ENCODE measurements at regions not wholly inside any gene's neighbourhood (a gene's known extent, or its start where the extent isn't known, plus 50 kb on each side); places are given as distances from the start of the nearest gene placed in this dataset.

DNA sequence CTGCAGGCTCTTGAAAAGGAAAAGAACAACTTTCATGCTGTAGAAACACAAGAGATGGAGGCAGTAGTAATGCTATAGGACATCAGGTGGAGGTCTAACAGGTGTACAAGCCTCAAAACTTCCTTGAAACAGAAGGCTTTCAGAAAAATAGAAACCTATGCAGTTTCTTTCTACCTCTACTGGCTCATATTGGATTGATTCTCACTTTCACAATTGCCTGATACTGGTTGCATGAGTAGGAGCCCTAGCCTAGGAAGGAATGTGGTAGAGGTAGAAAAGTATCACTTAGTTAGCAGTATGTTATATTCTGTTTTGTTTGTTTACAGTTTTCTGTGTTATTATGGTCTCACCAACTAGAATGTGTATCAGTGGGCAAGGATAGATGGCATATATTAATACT, 175.4 kb upstream of the GORAB start:
- Histone ChIP-seq H2BK5ac (ENCODE audit: low read depth, low read length) (no peak overlapping the region), H3K27me3 (replicated peaks in 1 of 4; ENCODE audit: control insufficient read depth in 3 of 4, extremely low read depth in 1 of 4, insufficient read depth in 3 of 4, low read length in 3 of 4) (no peaks in the 10 kb centered on the region), H2AK5ac (ENCODE audit: low read depth, low read length) (no peak overlapping the region), H4K8ac (ENCODE audit: extremely low read depth, insufficient read depth, low read length) (no peak overlapping the region), H2AFZ (ENCODE audit: low read length) (no peak overlapping the region), H3K9ac (replicated peaks in 1 of 4; ENCODE audit: extremely low read depth in 1 of 4, low read depth in 3 of 4, low read length in 3 of 4) (no peak overlapping the region), H3K79me1 (ENCODE audit: low read depth, low read length) (no peaks in the 10 kb centered on the region), H3K79me2 (ENCODE audit: control insufficient read depth in 1 of 2, insufficient read depth in 2 of 2, low read length in 2 of 2) (no peaks in the 10 kb centered on the region), H3K4ac (replicated peaks; ENCODE audit: insufficient read length, low read depth, low read length) (no peak overlapping the region), H3K27ac (ENCODE audit: low read depth, low read length) (no peak overlapping the region), H3K36me3 (ENCODE audit: control insufficient read depth in 2 of 4, insufficient read depth in 4 of 4, low read length in 3 of 4) (no peaks in the 10 kb centered on the region), H4K20me1 (replicated peaks in 1 of 2; ENCODE audit: control insufficient read depth in 1 of 2, insufficient read depth in 2 of 2, low read length in 2 of 2) (no peaks in the 10 kb centered on the region), H3K23me2 (ENCODE audit: low read depth, low read length) (no peaks in the 10 kb centered on the region; the same call in 1 of the 2 replicates), H3K23ac (ENCODE audit: insufficient read length) (no peak overlapping the region), H3K56ac (replicated peaks; ENCODE audit: insufficient read length, low read depth, low read length) (no peak overlapping the region), H3K18ac (ENCODE audit: extremely low read depth, low read length) (no peak overlapping the region), H2BK120ac (replicated peaks; ENCODE audit: low read depth, low read length) (no peak overlapping the region), H4K5ac (ENCODE audit: insufficient read length, low read depth, low read length) (no peak overlapping the region), H3K14ac (ENCODE audit: insufficient read length) (no peak overlapping the region), H3K4me1 (replicated peaks in 1 of 4; ENCODE audit: control insufficient read depth in 3 of 4, insufficient read depth in 4 of 4, low read length in 3 of 4) (no peaks in the 10 kb centered on the region), H2BK12ac (ENCODE audit: low read depth, low read length) (no peak overlapping the region), H3K9me3 (ENCODE audit: insufficient read depth in 2 of 2, low read depth in 1 of 2, low read length in 1 of 2) (no peaks in the 10 kb centered on the region), H3K4me2 (ENCODE audit: insufficient read depth in 1 of 2, low read depth in 2 of 2, low read length in 2 of 2) (no peak overlapping the region), H2BK15ac (ENCODE audit: low read length) (no peak overlapping the region), H3K4me3 (ENCODE audit: extremely low read depth in 1 of 4, insufficient read depth in 2 of 4, low read depth in 3 of 4, low read length in 4 of 4) (no peak overlapping the region), H4K91ac (replicated peaks; ENCODE audit: insufficient read length, low read length) (no peak overlapping the region), H2BK20ac (ENCODE audit: low read length) (no peak overlapping the region)
- ChIA-PET POLR2A (ENCODE audit: partially characterized antibody) (no interaction called here), CTCF (ENCODE audit: partially characterized antibody) (interaction anchor here (1.0 kb wide), 1 partner anchor 16 kb away, joined by 3 read pairs; no protein-coding TSS in a partner anchor)
- FAIRE-seq (no peak), DNase-seq (ENCODE audit: low read depth in 1 of 2, low spot score in 2 of 2) (no peak)
- no peak for TF ChIP-seq KDM4A (IDR thresholded peaks at IDR 0.05; ENCODE audit: low read depth, low read length, severe bottlenecking)
- TF ChIP-seq SP4 (IDR thresholded peaks at IDR 0.05; ENCODE audit: low read length) = no peak
- no peak for TF ChIP-seq CTBP2 (IDR thresholded peaks at IDR 0.05; ENCODE audit: borderline replicate concordance, insufficient read depth, insufficient read length, low read length)
- no peak for TF ChIP-seq HDAC6 (IDR thresholded peaks at IDR 0.05; ENCODE audit: low read depth, low read length)
- no peak for TF ChIP-seq BACH1 (IDR thresholded peaks at IDR 0.05; ENCODE audit: low read length)
- no peak for TF ChIP-seq BRCA1 (IDR thresholded peaks at IDR 0.05; ENCODE audit: low read depth, low read length)
- no peak for TF ChIP-seq JUND (IDR thresholded peaks at IDR 0.05; ENCODE audit: low read length)
- no peak for TF ChIP-seq FOSL1 (IDR thresholded peaks at IDR 0.05; ENCODE audit: insufficient read depth, low read depth, low read length)
- TF ChIP-seq TCF12 (IDR thresholded peaks at IDR 0.05; ENCODE audit: low read depth, low read length) = no peak
- TF ChIP-seq EP300 (IDR thresholded peaks at IDR 0.05; ENCODE audit: borderline replicate concordance in 1 of 2, low read depth in 2 of 2, low read length in 2 of 2) = no peak
- TF ChIP-seq POLR2A (IDR thresholded peaks at IDR 0.05; ENCODE audit: control extremely low read depth in 1 of 2, low read depth in 2 of 2, low read length in 2 of 2) = no peak
- no peak for TF ChIP-seq SIRT6 (IDR thresholded peaks at IDR 0.05; ENCODE audit: low read length)
- TF ChIP-seq CBX8 (IDR thresholded peaks at IDR 0.05; ENCODE audit: borderline replicate concordance, low read depth, low read length) = no peak

Data from H1 (cell line).